SK-N-SH (cell line): ENCODE measurements at regions not wholly inside any gene's neighbourhood (a gene's known extent, or its start where the extent isn't known, plus 50 kb on each side); places are given as distances from the start of the nearest gene placed in this dataset.

Source experiments
- CTCF ChIA-PET: fragments of 300-600, 350-600 bp; formaldehyde crosslinking; extraction: SDS; loops from one replicate; lab custom pipeline; 2021; lab: Yijun Ruan, JAX
- POLR2A ChIA-PET: fragments of 350-600 bp; sonication (Branson Sonifier 250); formaldehyde crosslinking; extraction: SDS; loops from one replicate; lab custom pipeline; 2020; ENCODE audit warnings: antibody characterized with exemption, inconsistent platforms; lab: Yijun Ruan, JAX
- DNase-seq: peaks from one replicate; pipeline ENCODE4 v3.0.0; 2012
- H2AFZ ChIP-seq: fragments of 200-600 bp; sonication (generic); 2 replicates; pipeline ENCODE4 v1.8.1; 2016; ENCODE audit warnings: antibody characterized with exemption, mild to moderate bottlenecking, low read depth
- H3F3A ChIP-seq: fragments of 200-600 bp; sonication (generic); replicated peaks from 2 replicates; pipeline ENCODE3; 2016; ENCODE audit warnings: antibody characterized with exemption, mild to moderate bottlenecking; ENCODE audit not compliant: insufficient read depth
- H3K27ac ChIP-seq, 2 experiments: fragments of 200-500 bp in 1 of 2; fragments of 200-600 bp in 1 of 2; sonication (Bioruptor generic) in 1 of 2; sonication (generic), shearing (Covaris generic) in 1 of 2; 2 replicates each; pipeline versions ENCODE4 v1.5.1 to v1.6.1; 2014 to 2016; ENCODE audit warnings: low read depth in 2 of 2, inconsistent platforms in 1 of 2, low read length in 1 of 2, mild to moderate bottlenecking in 1 of 2, mixed read lengths in 1 of 2
- H3K27me3 ChIP-seq: fragments of 200-600 bp; sonication (generic), shearing (Covaris generic); 2 replicates; pipeline ENCODE4 v1.6.1; 2016; ENCODE audit warnings: mixed run types; ENCODE audit not compliant: insufficient read depth
- H3K36me3 ChIP-seq, 2 experiments: fragments of 200-500 bp in 1 of 2; fragments of 200-600 bp in 1 of 2; sonication (Bioruptor generic) in 1 of 2; sonication (generic) in 1 of 2; replicated peaks in 1 of 2; 2 replicates each; pipeline versions ENCODE3 to v1.5.1; 2014 to 2016; ENCODE audit warnings: low read length in 1 of 2, mild to moderate bottlenecking in 1 of 2; ENCODE audit not compliant: insufficient read depth in 2 of 2, control insufficient read depth in 1 of 2
- H3K4me1 ChIP-seq, 2 experiments: fragments of 200-500 bp in 1 of 2; fragments of 200-600 bp in 1 of 2; sonication (Bioruptor generic) in 1 of 2; sonication (generic), shearing (Covaris generic) in 1 of 2; 2 replicates each; pipeline versions ENCODE4 v1.5.1 to v1.6.1; 2014 to 2016; ENCODE audit warnings: low read depth in 1 of 2, low read length in 1 of 2, mixed run types in 1 of 2; ENCODE audit not compliant: insufficient read depth in 2 of 2, control insufficient read depth in 1 of 2
- H3K4me2 ChIP-seq: fragments of 200-600 bp; sonication (generic), shearing (Covaris generic); 2 replicates; pipeline ENCODE4 v1.6.1; 2017; ENCODE audit warnings: mixed run types
- H3K4me3 ChIP-seq, 2 experiments: fragments of 200-500 bp in 1 of 2; fragments of 200-600 bp in 1 of 2; sonication (Bioruptor generic) in 1 of 2; sonication (generic), shearing (Covaris generic) in 1 of 2; 2 replicates each; pipeline versions ENCODE4 v1.5.1 to v1.8.1; 2014 to 2016; ENCODE audit warnings: low read depth in 2 of 2, inconsistent platforms in 1 of 2, low read length in 1 of 2, mild to moderate bottlenecking in 1 of 2, mixed read lengths in 1 of 2, moderate library complexity in 1 of 2
- H3K79me2 ChIP-seq: fragments of 200-600 bp; sonication (generic); 2 replicates; pipeline ENCODE4 v1.8.1; 2017; ENCODE audit warnings: mild to moderate bottlenecking; ENCODE audit not compliant: insufficient read depth
- H3K9ac ChIP-seq: fragments of 200-600 bp; sonication (generic); 2 replicates; pipeline ENCODE4 v1.6.1; 2017; ENCODE audit warnings: mixed run types
- H3K9me2 ChIP-seq: fragments of 200-600 bp; sonication (generic); 2 replicates; pipeline ENCODE4 v1.6.1; 2017; ENCODE audit warnings: mixed run types
- H3K9me3 ChIP-seq: fragments of 200-600 bp; sonication (generic); 2 replicates; pipeline ENCODE4 v1.6.1; 2017; ENCODE audit warnings: mixed run types, mild to moderate bottlenecking, moderate library complexity
- H4K20me1 ChIP-seq: fragments of 200-600 bp; sonication (generic); 2 replicates; pipeline ENCODE4 v1.6.1; 2017; ENCODE audit warnings: mild to moderate bottlenecking, mixed run types; ENCODE audit not compliant: insufficient read depth
- EP300 ChIP-seq, 2 experiments: IDR thresholded peaks; 2 replicates each; pipeline versions ENCODE4 v1.4.0 to v1.6.1; 2012; ENCODE audit warnings: borderline replicate concordance in 1 of 2, low read depth in 1 of 2, low read length in 1 of 2
- EZH2phosphoT487 ChIP-seq: fragments of 200-600 bp; sonication (generic); IDR thresholded peaks from 2 replicates; pipeline ENCODE4 v1.6.1; 2017; ENCODE audit warnings: low read depth, mixed run types, mild to moderate bottlenecking, antibody characterized with exemption, moderate library complexity, borderline replicate concordance
- FOSL2 ChIP-seq: IDR thresholded peaks from 2 replicates; pipeline ENCODE4 v1.4.0; 2012; ENCODE audit warnings: low read depth, mild to moderate bottlenecking, moderate library complexity, borderline replicate concordance
- FOXM1 ChIP-seq: IDR thresholded peaks from 2 replicates; pipeline ENCODE4 v1.4.0; 2012; ENCODE audit warnings: low read depth, mild to moderate bottlenecking
- GABPA ChIP-seq: IDR thresholded peaks from 2 replicates; pipeline ENCODE4 v1.4.0; 2012; ENCODE audit warnings: low read depth, mild to moderate bottlenecking
- GATA2 ChIP-seq: sonication (generic); formaldehyde crosslinking; IDR thresholded peaks from 2 replicates; pipeline ENCODE4 v1.5.0; 2020; ENCODE audit warnings: mild to moderate bottlenecking, missing genetic modification reagents
- JUND ChIP-seq: IDR thresholded peaks from 2 replicates; pipeline ENCODE4 v1.4.0; 2012
- RAD21 ChIP-seq: IDR thresholded peaks from 2 replicates; pipeline ENCODE4 v1.6.1; 2012; ENCODE audit warnings: mild to moderate bottlenecking, low read length
- RXRA ChIP-seq: IDR thresholded peaks from 2 replicates; pipeline ENCODE4 v1.4.0; 2012; ENCODE audit warnings: low read depth, mild to moderate bottlenecking, borderline replicate concordance
- SIN3A ChIP-seq: IDR thresholded peaks from 2 replicates; pipeline ENCODE4 v1.6.1; 2012; ENCODE audit warnings: low read depth, mild to moderate bottlenecking, low read length, moderate library complexity, borderline replicate concordance
- TCF12 ChIP-seq: IDR thresholded peaks from 2 replicates; pipeline ENCODE4 v1.4.0; 2012
- WGBS: methylation state at CpG from one replicate; pipeline ENCODE4 v1.1.6; 2017; ENCODE audit warnings: low lambda C conversion rate; 5-methylcytosine and 5-hydroxymethylcytosine counted together
- TF ChIP-seq, protein P1 (sequence below): IDR thresholded peaks from 2 replicates; pipeline ENCODE4 v1.4.0; 2012; ENCODE audit warnings: low read depth
- TF ChIP-seq, protein P2 (sequence below): IDR thresholded peaks from 2 replicates; pipeline ENCODE4 v1.4.0; 2012; ENCODE audit warnings: low read depth, borderline replicate concordance
- TF ChIP-seq, protein P3 (sequence below): IDR thresholded peaks from 2 replicates; pipeline ENCODE4; 2012
- TF ChIP-seq, protein P4 (sequence below): fragments of 150-350 bp; IDR thresholded peaks from 2 replicates; pipeline ENCODE4 v1.6.1; 2017; ENCODE audit warnings: antibody characterized with exemption, low read length, low read depth, borderline replicate concordance

DNA sequence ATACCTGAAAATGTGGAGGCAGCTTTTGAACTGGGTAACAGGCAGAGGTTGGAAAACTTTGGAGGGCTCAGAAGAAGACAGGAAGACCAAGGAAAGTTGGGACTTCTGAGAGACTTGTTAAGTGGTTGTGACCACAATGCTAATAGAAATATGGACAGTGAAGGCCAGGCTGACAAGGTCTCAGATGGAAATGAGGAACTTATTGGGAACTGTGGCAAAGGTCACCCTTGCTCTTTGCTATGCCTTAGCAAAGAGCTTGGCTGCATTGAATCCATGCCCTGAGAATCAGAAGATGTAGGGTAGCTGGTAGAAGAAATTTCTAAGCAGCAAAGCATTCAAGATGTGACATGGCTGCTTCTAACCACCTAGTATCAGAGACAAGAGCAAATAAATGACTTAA, 244.4 kb upstream of the ADRA1B start:
- ChIA-PET POLR2A (no interaction called here), CTCF (no interaction called here)
- TF ChIP-seq RXRA: no peak
- TF ChIP-seq, protein P1, sequence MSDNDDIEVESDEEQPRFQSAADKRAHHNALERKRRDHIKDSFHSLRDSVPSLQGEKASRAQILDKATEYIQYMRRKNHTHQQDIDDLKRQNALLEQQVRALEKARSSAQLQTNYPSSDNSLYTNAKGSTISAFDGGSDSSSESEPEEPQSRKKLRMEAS: no peak
- TF ChIP-seq, protein P2, sequence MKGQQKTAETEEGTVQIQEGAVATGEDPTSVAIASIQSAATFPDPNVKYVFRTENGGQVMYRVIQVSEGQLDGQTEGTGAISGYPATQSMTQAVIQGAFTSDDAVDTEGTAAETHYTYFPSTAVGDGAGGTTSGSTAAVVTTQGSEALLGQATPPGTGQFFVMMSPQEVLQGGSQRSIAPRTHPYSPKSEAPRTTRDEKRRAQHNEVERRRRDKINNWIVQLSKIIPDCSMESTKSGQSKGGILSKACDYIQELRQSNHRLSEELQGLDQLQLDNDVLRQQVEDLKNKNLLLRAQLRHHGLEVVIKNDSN: no peak

DNA sequence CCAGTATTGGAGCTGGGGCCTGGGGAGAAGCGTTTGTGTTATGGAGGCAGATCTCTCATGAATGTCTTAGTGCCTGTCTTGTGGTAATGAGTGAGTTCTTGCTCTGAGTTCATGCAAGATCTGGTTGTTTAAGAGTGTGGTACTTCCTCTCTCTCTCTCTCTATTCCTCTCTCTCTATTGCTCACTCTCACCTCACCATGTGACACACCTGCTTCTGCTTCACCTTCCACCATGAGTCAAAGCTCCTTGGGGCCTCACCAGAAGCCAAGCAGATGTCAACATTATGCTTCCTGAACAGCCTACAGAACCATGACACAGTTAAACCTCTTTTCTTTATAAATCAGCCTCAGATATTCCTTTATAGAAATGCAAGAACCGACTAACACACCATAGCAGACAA, 242.7 kb upstream of the ADRA1B start:
- Histone ChIP-seq H3K4me3 (no peak overlapping the region), H3K9ac (no peak overlapping the region), H3K4me2 (no peak overlapping the region), H4K20me1 (no peaks in the 10 kb centered on the region), H2AFZ (no peak overlapping the region), H3K9me2 (no peaks in the 10 kb centered on the region), H3K4me1 (no peaks in the 10 kb centered on the region), H3K9me3 (no peaks in the 10 kb centered on the region), H3K27ac (no peak overlapping the region), H3K79me2 (no peaks in the 10 kb centered on the region), H3F3A (no peaks in the 10 kb centered on the region), H3K36me3 (no peaks in the 10 kb centered on the region), H3K27me3 (no peaks in the 10 kb centered on the region)
- ChIA-PET CTCF (no interaction called here), POLR2A (no interaction called here)
- TF ChIP-seq GATA2 (CRISPR knock-in tag): no peak
- no peak for TF ChIP-seq GABPA
- TF ChIP-seq, protein P3, sequence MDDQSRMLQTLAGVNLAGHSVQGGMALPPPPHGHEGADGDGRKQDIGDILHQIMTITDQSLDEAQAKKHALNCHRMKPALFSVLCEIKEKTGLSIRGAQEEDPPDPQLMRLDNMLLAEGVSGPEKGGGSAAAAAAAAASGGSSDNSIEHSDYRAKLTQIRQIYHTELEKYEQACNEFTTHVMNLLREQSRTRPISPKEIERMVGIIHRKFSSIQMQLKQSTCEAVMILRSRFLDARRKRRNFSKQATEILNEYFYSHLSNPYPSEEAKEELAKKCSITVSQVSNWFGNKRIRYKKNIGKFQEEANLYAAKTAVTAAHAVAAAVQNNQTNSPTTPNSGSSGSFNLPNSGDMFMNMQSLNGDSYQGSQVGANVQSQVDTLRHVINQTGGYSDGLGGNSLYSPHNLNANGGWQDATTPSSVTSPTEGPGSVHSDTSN: no peak
- no peak for TF ChIP-seq JUND
- no peak for TF ChIP-seq EZH2phosphoT487
- TF ChIP-seq, protein P4, sequence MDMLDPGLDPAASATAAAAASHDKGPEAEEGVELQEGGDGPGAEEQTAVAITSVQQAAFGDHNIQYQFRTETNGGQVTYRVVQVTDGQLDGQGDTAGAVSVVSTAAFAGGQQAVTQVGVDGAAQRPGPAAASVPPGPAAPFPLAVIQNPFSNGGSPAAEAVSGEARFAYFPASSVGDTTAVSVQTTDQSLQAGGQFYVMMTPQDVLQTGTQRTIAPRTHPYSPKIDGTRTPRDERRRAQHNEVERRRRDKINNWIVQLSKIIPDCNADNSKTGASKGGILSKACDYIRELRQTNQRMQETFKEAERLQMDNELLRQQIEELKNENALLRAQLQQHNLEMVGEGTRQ: no peak
- no peak for TF ChIP-seq RAD21
- TF ChIP-seq FOSL2: no peak
- TF ChIP-seq SIN3A: no peak
- no peak for TF ChIP-seq EP300 (IDR thresholded peaks at IDR 0.05; ENCODE audit: borderline replicate concordance in 1 of 2, low read depth in 1 of 2, low read length in 1 of 2)
- no peak for TF ChIP-seq FOXM1
- no peak for TF ChIP-seq TCF12
- WGBS: 14% methylated on average over 2 of the region's 2 CpGs
- DNase-seq: no peak

More for the DNA sequence above, 244.4 kb upstream of the ADRA1B start:
- H3F3A ChIP-seq: no peaks in the 10 kb centered on the region
- no peaks in the 10 kb centered on the region for H3K36me3 ChIP-seq
- H3K27me3 ChIP-seq: no peaks in the 10 kb centered on the region
- H3K27ac ChIP-seq: no peak overlapping the region
- no peaks in the 10 kb centered on the region for H4K20me1 ChIP-seq
- H3K4me1 ChIP-seq: no peaks in the 10 kb centered on the region
- H2AFZ ChIP-seq: no peak overlapping the region
- H3K9ac ChIP-seq: no peak overlapping the region
- no peaks in the 10 kb centered on the region for H3K9me3 ChIP-seq
- H3K79me2 ChIP-seq: no peaks in the 10 kb centered on the region
- no peak overlapping the region for H3K4me3 ChIP-seq
- DNase-seq: no peak
- no peaks in the 10 kb centered on the region for H3K9me2 ChIP-seq
- no peak overlapping the region for H3K4me2 ChIP-seq
